HCT116 (cell line): ENCODE measurements at regions not wholly inside any gene's neighbourhood (a gene's known extent, or its start where the extent isn't known, plus 50 kb on each side); places are given as distances from the start of the nearest gene placed in this dataset.

Source experiments
- ATAC-seq: fragments of 200-7000 bp; cut with Tn5 transposase; 2 replicates; pipeline ENCODE4 v1.9.1; 2020; ENCODE audit warnings: mild to moderate bottlenecking, moderate library complexity
- BruUV-seq: library from RNA; stranded (reverse); fragments of 400-500 nt; replicated peaks from 2 replicates; lab custom pipeline; 2021; lab: Mats Ljungman, UMichigan
- CTCF ChIA-PET: fragments of 300-600 bp; sonication (Branson Sonifier 250); formaldehyde crosslinking; loops from one replicate; lab custom pipeline; 2021; ENCODE audit warnings: antibody characterized with exemption; lab: Charles Lee
- POLR2A ChIA-PET: fragments of 300-600, 350-600 bp; sonication (Branson Sonifier 250); formaldehyde crosslinking; loops from one replicate; lab custom pipeline; 2021; ENCODE audit warnings: antibody characterized with exemption; lab: Charles Lee
- RAD21 ChIA-PET, 2 experiments: fragments of 300-600 bp; sonication (Branson Sonifier 250); formaldehyde crosslinking; loops; one replicate each; lab custom pipeline; 2023; ENCODE audit warnings: low total read pairs in 2 of 2; ENCODE audit not compliant: uncharacterized antibody in 2 of 2, unreplicated experiment in 2 of 2, low non-redundant PET in 1 of 2; lab: Charles Lee
- DNase-seq: peaks from one replicate; pipeline ENCODE4 v3.0.0-alpha.2; 2010; ENCODE audit warnings: low read depth, low spot score
- H2AFZ ChIP-seq: fragments of 200-600 bp; shearing (Covaris generic), sonication (generic); 2 replicates; pipeline ENCODE4 v1.6.1; 2017; ENCODE audit warnings: low read depth, mixed run types, mixed read lengths, antibody characterized with exemption, low read length; ENCODE audit not compliant: poor library complexity, severe bottlenecking
- H3K27ac ChIP-seq: 2 replicates; pipeline ENCODE4 v1.5.1; 2012; ENCODE audit warnings: low read depth, low read length
- H3K27me3 ChIP-seq: fragments of 200-600 bp; sonication (generic); 2 replicates; pipeline ENCODE4 v1.6.1; 2016; ENCODE audit warnings: mixed run types, low read length, mixed read lengths; ENCODE audit not compliant: insufficient read depth
- H3K36me3 ChIP-seq, 2 experiments: fragments of 200-500 bp in 1 of 2; fragments of 200-600 bp in 1 of 2; sonication (Bioruptor generic) in 1 of 2; sonication (generic) in 1 of 2; 2 replicates each; pipeline versions ENCODE4 v1.5.1 to v1.6.1; 2014 to 2016; ENCODE audit warnings: low read length in 2 of 2, inconsistent platforms in 1 of 2, mixed read lengths in 1 of 2, mixed run types in 1 of 2; ENCODE audit not compliant: insufficient read depth in 2 of 2, control insufficient read depth in 1 of 2
- H3K4me1 ChIP-seq, 2 experiments: fragments of 200-600 bp in 1 of 2; sonication (generic) in 1 of 2; 2 replicates each; pipeline versions ENCODE4 v1.5.1 to v1.6.1; 2012 to 2017; ENCODE audit warnings: low read length in 2 of 2, inconsistent platforms in 1 of 2, mild to moderate bottlenecking in 1 of 2, mixed read lengths in 1 of 2, mixed run types in 1 of 2, moderate library complexity in 1 of 2; ENCODE audit not compliant: insufficient read depth in 2 of 2, control insufficient read depth in 1 of 2
- H3K4me2 ChIP-seq: fragments of 200-600 bp; sonication (generic); 2 replicates; pipeline ENCODE4 v1.6.1; 2017; ENCODE audit warnings: mixed run types, low read length, mixed read lengths
- H3K4me3 ChIP-seq, 2 experiments: fragments of 200-600 bp in 1 of 2; sonication (generic) in 1 of 2; replicated peaks in 1 of 2; 2 replicates each; pipeline ENCODE4 v1.5.1; 2011 to 2016; ENCODE audit warnings: low read length in 2 of 2, control low read depth in 1 of 2, low read depth in 1 of 2, mild to moderate bottlenecking in 1 of 2, mixed read lengths in 1 of 2, mixed run types in 1 of 2
- H3K79me2 ChIP-seq: fragments of 200-600 bp; sonication (generic); 2 replicates; pipeline ENCODE4 v1.6.1; 2017; ENCODE audit warnings: mild to moderate bottlenecking, mixed run types, low read length, moderate library complexity, mixed read lengths; ENCODE audit not compliant: insufficient read depth
- H3K9ac ChIP-seq: fragments of 200-600 bp; sonication (generic); 2 replicates; pipeline ENCODE4 v1.6.1; 2016; ENCODE audit warnings: low read length, mixed read lengths
- H3K9me2 ChIP-seq: fragments of 200-600 bp; sonication (generic), shearing (Covaris generic); 2 replicates; pipeline ENCODE4 v1.6.1; 2017; ENCODE audit warnings: mixed run types, mild to moderate bottlenecking, moderate library complexity; ENCODE audit not compliant: insufficient read depth
- H3K9me3 ChIP-seq, 2 experiments: fragments of 200-500 bp in 1 of 2; fragments of 200-600 bp in 1 of 2; sonication (Bioruptor generic) in 1 of 2; sonication (generic) in 1 of 2; 2 replicates each; pipeline ENCODE4 v1.6.1; 2014 to 2017; ENCODE audit warnings: low read length in 2 of 2, mixed read lengths in 2 of 2, inconsistent platforms in 1 of 2, low read depth in 1 of 2, mild to moderate bottlenecking in 1 of 2, mixed run types in 1 of 2, moderate library complexity in 1 of 2; ENCODE audit not compliant: control insufficient read depth in 1 of 2, insufficient read depth in 1 of 2
- H4K20me1 ChIP-seq: fragments of 200-600 bp; sonication (generic), shearing (Covaris generic); 2 replicates; pipeline ENCODE4 v1.6.1; 2017; ENCODE audit warnings: mixed run types, mild to moderate bottlenecking, moderate library complexity; ENCODE audit not compliant: insufficient read depth
- ATF3 ChIP-seq: IDR thresholded peaks from 2 replicates; pipeline ENCODE4 v1.6.1; 2012
- CEBPB ChIP-seq: IDR thresholded peaks from 2 replicates; pipeline ENCODE4 v1.6.1; 2012; ENCODE audit warnings: low read depth
- CTCF ChIP-seq, 3 experiments: fragments of 200-600 bp in 1 of 3; sonication (generic) in 1 of 3; IDR thresholded peaks in 2 of 3; conservative IDR thresholded peaks in 1 of 3; 2 replicates each; pipeline ENCODE4 v1.5.1; 2012 to 2017; ENCODE audit warnings: low read depth in 2 of 3, low read length in 2 of 3, antibody characterized with exemption in 1 of 3, borderline replicate concordance in 1 of 3, control low read depth in 1 of 3, mild to moderate bottlenecking in 1 of 3, mixed read lengths in 1 of 3, mixed run types in 1 of 3, moderate library complexity in 1 of 3; ENCODE audit not compliant: insufficient read depth in 1 of 3
- EGR1 ChIP-seq: IDR thresholded peaks from 2 replicates; pipeline ENCODE4 v1.6.1; 2012; ENCODE audit warnings: low read depth
- ELF1 ChIP-seq: IDR thresholded peaks from 2 replicates; pipeline ENCODE4 v1.6.1; 2012; ENCODE audit warnings: low read depth, borderline replicate concordance
- EZH2 ChIP-seq: fragments of 200-600 bp; sonication (generic); IDR thresholded peaks from 2 replicates; pipeline ENCODE4 v1.6.1; 2017; ENCODE audit warnings: antibody characterized with exemption, mixed run types
- FOSL1 ChIP-seq: IDR thresholded peaks from 2 replicates; pipeline ENCODE4 v1.6.1; 2012; ENCODE audit warnings: low read depth
- POLR2AphosphoS5 ChIP-seq: IDR thresholded peaks from 2 replicates; pipeline ENCODE4 v1.6.1; 2011; ENCODE audit warnings: mild to moderate bottlenecking, low read depth, low read length, moderate library complexity
- REST ChIP-seq: IDR thresholded peaks from 2 replicates; pipeline ENCODE4 v1.6.1; 2012; ENCODE audit warnings: low read depth
- TCF7L2 ChIP-seq: IDR thresholded peaks from 2 replicates; pipeline ENCODE4 v1.7.0; 2011; ENCODE audit warnings: borderline replicate concordance, inconsistent platforms; ENCODE audit not compliant: insufficient read depth, insufficient read length; ENCODE audit errors: extremely low read depth
- YY1 ChIP-seq: IDR thresholded peaks from 2 replicates; pipeline ENCODE4 v1.6.1; 2011; ENCODE audit warnings: low read length, low read depth, moderate library complexity, mild to moderate bottlenecking; ENCODE audit not compliant: insufficient replicate concordance; ENCODE audit errors: extremely low read depth
- ZBTB33 ChIP-seq: IDR thresholded peaks from 2 replicates; pipeline ENCODE4 v1.6.1; 2011; ENCODE audit warnings: mild to moderate bottlenecking, low read length, moderate library complexity; ENCODE audit not compliant: insufficient replicate concordance; ENCODE audit errors: extremely low read depth
- ZFX ChIP-seq: fragments of 450-650 bp; IDR thresholded peaks from 2 replicates; pipeline ENCODE4 v1.6.1; 2017
- intact Hi-C: fragments of 100-400 bp; cut with micrococcal nuclease; formaldehyde crosslinking; loops from 2 replicates; pipeline ENCODE4 v1.10.0; 2022

- no peaks in the 10 kb centered on the region for H3K27me3 ChIP-seq
- no peak for TF ChIP-seq ZBTB33
- no peak for TF ChIP-seq ZFX
- TF ChIP-seq FOSL1, result no peak
- TF ChIP-seq CTCF (IDR thresholded peaks at IDR 0.05 in 2 of 3, conservative IDR thresholded peaks at IDR 0.05 in 1 of 3; ENCODE audit: borderline replicate concordance in 1 of 3, insufficient read depth in 1 of 3, low read depth in 2 of 3, low read length in 2 of 3), result no peak
- no peak for TF ChIP-seq EGR1
- TF ChIP-seq ELF1, result no peak
- no peak for TF ChIP-seq CEBPB
- no peak for TF ChIP-seq EZH2
- TF ChIP-seq TCF7L2, result no peak
- no peak for TF ChIP-seq POLR2AphosphoS5
- no peak for TF ChIP-seq REST
- TF ChIP-seq YY1, result no peak
- TF ChIP-seq ATF3, result no peak
- TF ChIP-seq, all 23 proteins: peak for 0
- Histone ChIP-seq H4K20me1 (no peaks in the 10 kb centered on the region), H3K4me3 (no peak overlapping the region), H3K79me2 (no peaks in the 10 kb centered on the region), H3K9me3 (no peaks in the 10 kb centered on the region), H2AFZ (no peak overlapping the region), H3K9me2 (no peaks in the 10 kb centered on the region), H3K4me2 (no peak overlapping the region), H3K4me1 (peaks cover 3 to 4% of the 10 kb centered on the region in 2 experiments; a peak in 3 of 4 replicates), H3K9ac (no peak overlapping the region), H3K36me3 (no peaks in the 10 kb centered on the region), H3K27ac (no peak overlapping the region)
- ATAC-seq (no peak), DNase-seq (no peak)
- intact Hi-C loops, result no loop called here
- ChIA-PET CTCF (no interaction called here), POLR2A (no interaction called here), RAD21 (no interaction called here)
- BruUV-seq, result no TSS peak
Measured at GRCh38 chr10:59959504-59960018, 53.2 kb upstream of the CCDC6 start.
